DMS53 treated with DMSO at 0.1 percent for 48 hours (cell line): ENCODE measurements at regions not wholly inside any gene's neighbourhood (a gene's known extent, or its start where the extent isn't known, plus 50 kb on each side); places are given as distances from the start of the nearest gene placed in this dataset.
A peak's percentile ranks its signal among the peaks of the same experiment; 100 is the strongest.

ENCODE experiments used
- DNase-seq: peaks from one replicate; lab custom pipeline; 2025; ENCODE audit not compliant: unreplicated experiment; lab: John Stamatoyannopoulos, UW

- no peak for DNase-seq
Measured at GRCh38 chr6:65799389-65799788, 92.4 kb upstream of the EYS start.

- no peak for DNase-seq
Measured at GRCh38 chr6:65798280-65799014, 91.4 kb upstream of the EYS start.

- DNase-seq: no peak
Measured at GRCh38 chr6:65790666-65791065, 83.6 kb upstream of the EYS start.

- DNase-seq: no peak
Measured at GRCh38 chr6:65787787-65788186, 80.8 kb upstream of the EYS start.

GRCh38 chr6:65786815-65787214 lies 79.8 kb upstream of the EYS start:
- no peak for DNase-seq

- DNase-seq: no peak
Measured at GRCh38 chr6:65780691-65781090, 73.7 kb upstream of the EYS start.

GRCh38 chr6:65776332-65776731 lies 69.3 kb upstream of the EYS start:
- DNase-seq: no peak

- DNase-seq: no peak
Measured at GRCh38 chr6:65771946-65772345, 64.9 kb upstream of the EYS start.

- DNase-seq: no peak
Measured at GRCh38 chr6:65761890-65762289, 54.9 kb upstream of the EYS start.

- DNase-seq: peak; percentile 2
Measured at GRCh38 chr6:65760285-65760684, 53.3 kb upstream of the EYS start.
